Spleen (tissue), 7 donors: ENCODE measurements at regions not wholly inside any gene's neighbourhood (a gene's known extent, or its start where the extent isn't known, plus 50 kb on each side); places are given as distances from the start of the nearest gene placed in this dataset.

Experiments
- POLR2AphosphoS5 ChIP-seq, 3 donors: sonication (generic); formaldehyde crosslinking; IDR thresholded peaks; one replicate each; pipeline ENCODE4 v1.5.1; 2017; ENCODE audit warnings: antibody characterized with exemption in 3 of 3
- TF ChIP-seq, protein P1 (sequence below), 11 experiments: fragments of 200-600 bp in 7 of 11; fragments of 450-650 bp in 4 of 11; sonication (generic) in 4 of 11; IDR thresholded peaks in 8 of 11; conservative IDR thresholded peaks in 3 of 11; 1 replicate in 7 of 11; 2 replicates in 4 of 11; pipeline versions ENCODE4 v1.4.0 to v1.8.0; 2016 to 2021; ENCODE audit warnings: antibody characterized with exemption in 11 of 11, inconsistent platforms in 4 of 11, mild to moderate bottlenecking in 1 of 11
- donor health status: DM: no; HTN: no; CAD: no; lungs with moderate emphysema.
- donor health status: DM: no; HTN: no; CAD: no.
- donor health status: DM: no; HTN: no; CAD: no.

- TF ChIP-seq POLR2AphosphoS5 (IDR thresholded peaks at IDR 0.05) = no peak
- TF ChIP-seq, protein P1, sequence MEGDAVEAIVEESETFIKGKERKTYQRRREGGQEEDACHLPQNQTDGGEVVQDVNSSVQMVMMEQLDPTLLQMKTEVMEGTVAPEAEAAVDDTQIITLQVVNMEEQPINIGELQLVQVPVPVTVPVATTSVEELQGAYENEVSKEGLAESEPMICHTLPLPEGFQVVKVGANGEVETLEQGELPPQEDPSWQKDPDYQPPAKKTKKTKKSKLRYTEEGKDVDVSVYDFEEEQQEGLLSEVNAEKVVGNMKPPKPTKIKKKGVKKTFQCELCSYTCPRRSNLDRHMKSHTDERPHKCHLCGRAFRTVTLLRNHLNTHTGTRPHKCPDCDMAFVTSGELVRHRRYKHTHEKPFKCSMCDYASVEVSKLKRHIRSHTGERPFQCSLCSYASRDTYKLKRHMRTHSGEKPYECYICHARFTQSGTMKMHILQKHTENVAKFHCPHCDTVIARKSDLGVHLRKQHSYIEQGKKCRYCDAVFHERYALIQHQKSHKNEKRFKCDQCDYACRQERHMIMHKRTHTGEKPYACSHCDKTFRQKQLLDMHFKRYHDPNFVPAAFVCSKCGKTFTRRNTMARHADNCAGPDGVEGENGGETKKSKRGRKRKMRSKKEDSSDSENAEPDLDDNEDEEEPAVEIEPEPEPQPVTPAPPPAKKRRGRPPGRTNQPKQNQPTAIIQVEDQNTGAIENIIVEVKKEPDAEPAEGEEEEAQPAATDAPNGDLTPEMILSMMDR (IDR thresholded peaks at IDR 0.05 in 8 of 11, conservative IDR thresholded peaks at IDR 0.05 in 3 of 11) = no peak
These were observed 465.8 kb upstream of the PLXNA2 start for GRCh38 chr1:208709981-208710380.
